ENCODE measurements at regions not wholly inside any gene's neighbourhood (a gene's known extent, or its start where the extent isn't known, plus 50 kb on each side); places are given as distances from the start of the nearest gene placed in this dataset.

DNA sequence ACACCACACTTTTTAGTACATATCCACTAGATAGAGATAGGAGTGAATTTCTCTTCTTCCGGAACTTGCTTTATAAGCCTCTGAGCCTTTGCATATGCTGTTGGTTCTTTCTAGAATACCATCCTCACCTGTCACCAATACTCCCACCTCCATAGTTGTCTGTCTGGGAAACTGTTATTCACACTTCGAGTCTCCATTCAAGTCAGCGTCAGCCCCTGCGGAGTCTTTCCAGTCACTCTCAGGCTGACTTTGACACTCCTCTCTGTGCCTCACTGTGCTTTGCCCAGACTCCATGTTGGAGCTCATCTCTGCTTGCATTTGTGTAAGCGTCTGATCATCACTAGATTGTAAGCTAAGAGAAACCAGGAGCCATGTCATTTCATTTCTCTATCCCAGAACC lies 66.5 kb upstream of the NRBF2 start:
- Histone ChIP-seq H4K20me1 (replicated peaks; ENCODE audit: control insufficient read depth, extremely low read depth, insufficient read depth, low read length) (no peaks in the 10 kb centered on the region), H3K79me2 (ENCODE audit: control insufficient read depth, insufficient read depth, low read length) (no peaks in the 10 kb centered on the region), H3K9me1 (replicated peaks; ENCODE audit: control insufficient read depth, extremely low read depth, insufficient read depth, low read length) (no peaks in the 10 kb centered on the region), H3K4me2 (ENCODE audit: insufficient read depth, low read length) (no peak overlapping the region), H3K27ac (ENCODE audit: insufficient read depth, low read depth, low read length) (no peak overlapping the region), H3K4me3 (replicated peaks in 1 of 3; ENCODE audit: insufficient read depth in 1 of 3, low read depth in 1 of 3, low read length in 3 of 3) (no peak overlapping the region), H3K9me3 (replicated peaks; ENCODE audit: control insufficient read depth, insufficient read depth, low read length) (no peaks in the 10 kb centered on the region), H3K4me1 (ENCODE audit: control insufficient read depth, extremely low read depth, insufficient read depth, low read length) (no peaks in the 10 kb centered on the region), H2AFZ (ENCODE audit: low read depth, low read length) (no peak overlapping the region), H3K27me3 (ENCODE audit: control insufficient read depth in 2 of 2, insufficient read depth in 2 of 2, low read length in 2 of 2) (no peaks in the 10 kb centered on the region), H3K9ac (replicated peaks; ENCODE audit: extremely low read depth, insufficient read depth, low read length) (no peak overlapping the region), H3K36me3 (ENCODE audit: control insufficient read depth in 2 of 2, extremely low read depth in 1 of 2, insufficient read depth in 2 of 2, low read length in 2 of 2) (no peaks in the 10 kb centered on the region)
- POLR2A ChIA-PET = no interaction called here
- intact Hi-C loops (cut with micrococcal nuclease) = loop anchor here (1.0 kb wide), 1 partner anchor 42 kb away; no protein-coding TSS in a partner anchor
- DNase-seq (ENCODE audit: low read depth, low spot score) = no peak
- CTCF ChIA-PET = no interaction called here
- BruUV-seq (replicated peaks) = no TSS peak
- no peak for FAIRE-seq
- TF ChIP-seq, protein P1, sequence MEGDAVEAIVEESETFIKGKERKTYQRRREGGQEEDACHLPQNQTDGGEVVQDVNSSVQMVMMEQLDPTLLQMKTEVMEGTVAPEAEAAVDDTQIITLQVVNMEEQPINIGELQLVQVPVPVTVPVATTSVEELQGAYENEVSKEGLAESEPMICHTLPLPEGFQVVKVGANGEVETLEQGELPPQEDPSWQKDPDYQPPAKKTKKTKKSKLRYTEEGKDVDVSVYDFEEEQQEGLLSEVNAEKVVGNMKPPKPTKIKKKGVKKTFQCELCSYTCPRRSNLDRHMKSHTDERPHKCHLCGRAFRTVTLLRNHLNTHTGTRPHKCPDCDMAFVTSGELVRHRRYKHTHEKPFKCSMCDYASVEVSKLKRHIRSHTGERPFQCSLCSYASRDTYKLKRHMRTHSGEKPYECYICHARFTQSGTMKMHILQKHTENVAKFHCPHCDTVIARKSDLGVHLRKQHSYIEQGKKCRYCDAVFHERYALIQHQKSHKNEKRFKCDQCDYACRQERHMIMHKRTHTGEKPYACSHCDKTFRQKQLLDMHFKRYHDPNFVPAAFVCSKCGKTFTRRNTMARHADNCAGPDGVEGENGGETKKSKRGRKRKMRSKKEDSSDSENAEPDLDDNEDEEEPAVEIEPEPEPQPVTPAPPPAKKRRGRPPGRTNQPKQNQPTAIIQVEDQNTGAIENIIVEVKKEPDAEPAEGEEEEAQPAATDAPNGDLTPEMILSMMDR (IDR thresholded peaks at IDR 0.05; ENCODE audit: extremely low read depth in 1 of 2, insufficient read depth in 1 of 2, low read depth in 1 of 2, low read length in 2 of 2) = no peak
- TF ChIP-seq, protein P2, sequence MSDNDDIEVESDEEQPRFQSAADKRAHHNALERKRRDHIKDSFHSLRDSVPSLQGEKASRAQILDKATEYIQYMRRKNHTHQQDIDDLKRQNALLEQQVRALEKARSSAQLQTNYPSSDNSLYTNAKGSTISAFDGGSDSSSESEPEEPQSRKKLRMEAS (IDR thresholded peaks at IDR 0.05; ENCODE audit: insufficient read depth, insufficient read length) = no peak
- TF ChIP-seq JUN (IDR thresholded peaks at IDR 0.05; ENCODE audit: borderline replicate concordance, insufficient read depth, insufficient read length, low read depth) (no peak), MYC (IDR thresholded peaks at IDR 0.05; ENCODE audit: low read depth, low read length) (no peak), POLR2AphosphoS5 (IDR thresholded peaks at IDR 0.05; ENCODE audit: insufficient read depth, low read depth, low read length) (no peak), FOS (IDR thresholded peaks at IDR 0.05; ENCODE audit: borderline replicate concordance, insufficient read depth, low read length) (no peak), EZH2 (IDR thresholded peaks at IDR 0.05; ENCODE audit: borderline replicate concordance, low read depth, low read length, severe bottlenecking) (no peak), GATA2 (IDR thresholded peaks at IDR 0.05; ENCODE audit: insufficient read depth, insufficient read length, low read depth, low read length) (no peak), POLR2A (IDR thresholded peaks at IDR 0.05; ENCODE audit: low read depth, low read length) (no peak)
- dilution Hi-C loops (cut with MboI; ENCODE audit: extremely low pct_ligation_motif_present, low sequenced_read_pairs) = no loop called here

Measured in endothelial cell of umbilical vein (primary cell).